ENCODE measurements at regions not wholly inside any gene's neighbourhood (a gene's known extent, or its start where the extent isn't known, plus 50 kb on each side); places are given as distances from the start of the nearest gene placed in this dataset.

DNA sequence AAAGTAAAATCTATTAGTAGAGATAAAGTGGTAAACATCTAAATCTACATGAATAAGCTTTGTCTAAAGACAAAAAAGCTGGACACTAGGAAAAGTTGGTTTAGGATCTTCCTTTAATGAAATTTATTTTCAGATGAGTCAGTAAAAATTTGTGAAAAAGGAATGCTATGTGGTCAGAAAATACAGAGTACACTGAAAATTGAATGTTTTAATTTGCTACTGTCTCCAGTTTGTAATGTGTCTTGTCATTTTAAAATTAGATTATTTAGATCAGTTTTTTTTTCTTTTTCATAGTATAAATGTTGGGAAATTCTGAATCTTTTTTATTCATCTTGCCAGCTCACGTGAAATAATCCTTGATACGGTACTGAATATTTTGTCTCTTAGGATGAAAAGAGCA, 56.9 kb downstream of the SLITRK6 start:
- intact Hi-C loops (cut with micrococcal nuclease), result no loop called here
- no peak for DNase-seq (ENCODE audit: low read depth, low spot score)
- BruUV-seq (replicated peaks), result no TSS peak
- TF ChIP-seq EZH2 (IDR thresholded peaks at IDR 0.05) (no peak), FOSL1 (IDR thresholded peaks at IDR 0.05; ENCODE audit: low read depth) (no peak), JUND (IDR thresholded peaks at IDR 0.05) (no peak), CEBPB (IDR thresholded peaks at IDR 0.05; ENCODE audit: low read depth) (no peak), SP1 (IDR thresholded peaks at IDR 0.05; ENCODE audit: low read depth) (no peak), SRF (IDR thresholded peaks at IDR 0.05; ENCODE audit: low read depth) (no peak), POLR2A (IDR thresholded peaks at IDR 0.05; ENCODE audit: borderline replicate concordance, extremely low read depth, insufficient read depth, insufficient read length) (no peak), YY1 (IDR thresholded peaks at IDR 0.05; ENCODE audit: extremely low read depth, insufficient replicate concordance, low read depth, low read length) (no peak)
- TF ChIP-seq, protein P1, sequence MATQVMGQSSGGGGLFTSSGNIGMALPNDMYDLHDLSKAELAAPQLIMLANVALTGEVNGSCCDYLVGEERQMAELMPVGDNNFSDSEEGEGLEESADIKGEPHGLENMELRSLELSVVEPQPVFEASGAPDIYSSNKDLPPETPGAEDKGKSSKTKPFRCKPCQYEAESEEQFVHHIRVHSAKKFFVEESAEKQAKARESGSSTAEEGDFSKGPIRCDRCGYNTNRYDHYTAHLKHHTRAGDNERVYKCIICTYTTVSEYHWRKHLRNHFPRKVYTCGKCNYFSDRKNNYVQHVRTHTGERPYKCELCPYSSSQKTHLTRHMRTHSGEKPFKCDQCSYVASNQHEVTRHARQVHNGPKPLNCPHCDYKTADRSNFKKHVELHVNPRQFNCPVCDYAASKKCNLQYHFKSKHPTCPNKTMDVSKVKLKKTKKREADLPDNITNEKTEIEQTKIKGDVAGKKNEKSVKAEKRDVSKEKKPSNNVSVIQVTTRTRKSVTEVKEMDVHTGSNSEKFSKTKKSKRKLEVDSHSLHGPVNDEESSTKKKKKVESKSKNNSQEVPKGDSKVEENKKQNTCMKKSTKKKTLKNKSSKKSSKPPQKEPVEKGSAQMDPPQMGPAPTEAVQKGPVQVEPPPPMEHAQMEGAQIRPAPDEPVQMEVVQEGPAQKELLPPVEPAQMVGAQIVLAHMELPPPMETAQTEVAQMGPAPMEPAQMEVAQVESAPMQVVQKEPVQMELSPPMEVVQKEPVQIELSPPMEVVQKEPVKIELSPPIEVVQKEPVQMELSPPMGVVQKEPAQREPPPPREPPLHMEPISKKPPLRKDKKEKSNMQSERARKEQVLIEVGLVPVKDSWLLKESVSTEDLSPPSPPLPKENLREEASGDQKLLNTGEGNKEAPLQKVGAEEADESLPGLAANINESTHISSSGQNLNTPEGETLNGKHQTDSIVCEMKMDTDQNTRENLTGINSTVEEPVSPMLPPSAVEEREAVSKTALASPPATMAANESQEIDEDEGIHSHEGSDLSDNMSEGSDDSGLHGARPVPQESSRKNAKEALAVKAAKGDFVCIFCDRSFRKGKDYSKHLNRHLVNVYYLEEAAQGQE (IDR thresholded peaks at IDR 0.05; ENCODE audit: low read depth), result no peak
- TF ChIP-seq, protein P2, sequence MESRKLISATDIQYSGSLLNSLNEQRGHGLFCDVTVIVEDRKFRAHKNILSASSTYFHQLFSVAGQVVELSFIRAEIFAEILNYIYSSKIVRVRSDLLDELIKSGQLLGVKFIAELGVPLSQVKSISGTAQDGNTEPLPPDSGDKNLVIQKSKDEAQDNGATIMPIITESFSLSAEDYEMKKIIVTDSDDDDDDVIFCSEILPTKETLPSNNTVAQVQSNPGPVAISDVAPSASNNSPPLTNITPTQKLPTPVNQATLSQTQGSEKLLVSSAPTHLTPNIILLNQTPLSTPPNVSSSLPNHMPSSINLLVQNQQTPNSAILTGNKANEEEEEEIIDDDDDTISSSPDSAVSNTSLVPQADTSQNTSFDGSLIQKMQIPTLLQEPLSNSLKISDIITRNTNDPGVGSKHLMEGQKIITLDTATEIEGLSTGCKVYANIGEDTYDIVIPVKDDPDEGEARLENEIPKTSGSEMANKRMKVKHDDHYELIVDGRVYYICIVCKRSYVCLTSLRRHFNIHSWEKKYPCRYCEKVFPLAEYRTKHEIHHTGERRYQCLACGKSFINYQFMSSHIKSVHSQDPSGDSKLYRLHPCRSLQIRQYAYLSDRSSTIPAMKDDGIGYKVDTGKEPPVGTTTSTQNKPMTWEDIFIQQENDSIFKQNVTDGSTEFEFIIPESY (IDR thresholded peaks at IDR 0.05; ENCODE audit: extremely low read depth, insufficient replicate concordance, low read length), result no peak
- TF ChIP-seq, protein P3, sequence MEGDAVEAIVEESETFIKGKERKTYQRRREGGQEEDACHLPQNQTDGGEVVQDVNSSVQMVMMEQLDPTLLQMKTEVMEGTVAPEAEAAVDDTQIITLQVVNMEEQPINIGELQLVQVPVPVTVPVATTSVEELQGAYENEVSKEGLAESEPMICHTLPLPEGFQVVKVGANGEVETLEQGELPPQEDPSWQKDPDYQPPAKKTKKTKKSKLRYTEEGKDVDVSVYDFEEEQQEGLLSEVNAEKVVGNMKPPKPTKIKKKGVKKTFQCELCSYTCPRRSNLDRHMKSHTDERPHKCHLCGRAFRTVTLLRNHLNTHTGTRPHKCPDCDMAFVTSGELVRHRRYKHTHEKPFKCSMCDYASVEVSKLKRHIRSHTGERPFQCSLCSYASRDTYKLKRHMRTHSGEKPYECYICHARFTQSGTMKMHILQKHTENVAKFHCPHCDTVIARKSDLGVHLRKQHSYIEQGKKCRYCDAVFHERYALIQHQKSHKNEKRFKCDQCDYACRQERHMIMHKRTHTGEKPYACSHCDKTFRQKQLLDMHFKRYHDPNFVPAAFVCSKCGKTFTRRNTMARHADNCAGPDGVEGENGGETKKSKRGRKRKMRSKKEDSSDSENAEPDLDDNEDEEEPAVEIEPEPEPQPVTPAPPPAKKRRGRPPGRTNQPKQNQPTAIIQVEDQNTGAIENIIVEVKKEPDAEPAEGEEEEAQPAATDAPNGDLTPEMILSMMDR (IDR thresholded peaks at IDR 0.05 in 2 of 3, conservative IDR thresholded peaks at IDR 0.05 in 1 of 3; ENCODE audit: borderline replicate concordance in 1 of 3, insufficient read depth in 1 of 3, low read depth in 2 of 3, low read length in 2 of 3), result no peak
- H3K27ac ChIP-seq (ENCODE audit: low read depth, low read length), result no peak overlapping the region
- ChIA-PET CTCF (no interaction called here), RAD21 (ENCODE audit: low non-redundant PET in 1 of 2, low total read pairs in 2 of 2, uncharacterized antibody in 2 of 2, unreplicated experiment in 2 of 2) (no interaction called here), POLR2A (no interaction called here)
- H3K79me2 ChIP-seq (ENCODE audit: insufficient read depth, low read length), result no peaks in the 10 kb centered on the region
- H3K9ac ChIP-seq (ENCODE audit: low read length), result no peak overlapping the region
- H3K27me3 ChIP-seq (ENCODE audit: insufficient read depth, low read length), result no peaks in the 10 kb centered on the region
- ATAC-seq, result no peak
- no peaks in the 10 kb centered on the region for H3K36me3 ChIP-seq (ENCODE audit: control insufficient read depth in 1 of 2, insufficient read depth in 2 of 2, low read length in 2 of 2)
- H3K4me1 ChIP-seq (ENCODE audit: control insufficient read depth in 1 of 2, insufficient read depth in 2 of 2, low read length in 2 of 2), result no peaks in the 10 kb centered on the region
- no peaks in the 10 kb centered on the region for H3K9me2 ChIP-seq (ENCODE audit: insufficient read depth)
- H3K4me3 ChIP-seq (replicated peaks in 1 of 2; ENCODE audit: low read depth in 1 of 2, low read length in 2 of 2), result no peak overlapping the region
- no peak overlapping the region for H3K4me2 ChIP-seq (ENCODE audit: low read length)
- peaks cover 0 to 3% of the 10 kb centered on the region in 2 experiments; a peak in 1 of 4 replicates for H3K9me3 ChIP-seq (ENCODE audit: control insufficient read depth in 1 of 2, insufficient read depth in 1 of 2, low read depth in 1 of 2, low read length in 2 of 2)
- H2AFZ ChIP-seq (ENCODE audit: low read depth, low read length, poor library complexity, severe bottlenecking), result no peak overlapping the region
- H4K20me1 ChIP-seq (ENCODE audit: insufficient read depth), result no peaks in the 10 kb centered on the region

Data from HCT116 (cell line).